ENCODE measurements at regions not wholly inside any gene's neighbourhood (a gene's known extent, or its start where the extent isn't known, plus 50 kb on each side); places are given as distances from the start of the nearest gene placed in this dataset.

DNA sequence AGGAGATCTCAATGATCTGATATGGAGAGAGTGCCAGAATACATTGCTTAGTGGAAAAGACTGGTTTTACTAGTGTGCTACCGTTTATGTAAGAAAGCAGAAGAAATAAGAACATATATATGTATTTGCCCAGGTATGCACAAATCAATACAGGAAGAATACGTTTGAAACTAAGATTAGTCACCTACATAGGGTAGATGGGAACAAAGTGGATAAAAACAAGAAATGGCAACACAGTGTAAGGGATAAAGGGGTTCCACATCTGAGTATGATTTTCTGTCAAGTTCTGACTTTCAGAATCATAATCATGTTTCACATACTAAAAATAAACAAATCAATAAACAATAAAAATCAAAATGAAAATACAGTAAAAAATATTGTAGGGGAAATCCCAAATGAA lies 148.6 kb upstream of the NAMPT start:
- Histone ChIP-seq H3K36me3 (ENCODE audit: control insufficient read depth, insufficient read depth, low read length) (no peaks in the 10 kb centered on the region), H3K27ac (ENCODE audit: insufficient read depth, low read length, poor library complexity, severe bottlenecking) (no peak overlapping the region), H3K9me3 (ENCODE audit: control insufficient read depth in 2 of 2, low read length in 2 of 2) (no peaks in the 10 kb centered on the region), H3K27me3 (ENCODE audit: control insufficient read depth, insufficient read depth, low read length) (peaks cover 3% of the 10 kb centered on the region), H3K4me3 (ENCODE audit: low read depth, low read length) (no peak overlapping the region), H3K4me1 (ENCODE audit: control insufficient read depth, insufficient read depth, low read length, poor library complexity, severe bottlenecking) (no peaks in the 10 kb centered on the region)
- Mint-ChIP-seq H3K27me3 (peaks cover 16% of the 10 kb centered on the region), H3K9me3 (peaks cover 0 to 7% (median 0%) of the 10 kb centered on the region in 7 donors), H3K4me3 (no peak overlapping the region), H3K36me3 (no peaks in the 10 kb centered on the region), H3K4me1 (no peaks in the 10 kb centered on the region), H3K27ac (no peak overlapping the region)
- peak in 1 of 3 donors; percentile 3 for DNase-seq
- no peak for ATAC-seq (ENCODE audit: low read depth in 2 of 2)

DNA sequence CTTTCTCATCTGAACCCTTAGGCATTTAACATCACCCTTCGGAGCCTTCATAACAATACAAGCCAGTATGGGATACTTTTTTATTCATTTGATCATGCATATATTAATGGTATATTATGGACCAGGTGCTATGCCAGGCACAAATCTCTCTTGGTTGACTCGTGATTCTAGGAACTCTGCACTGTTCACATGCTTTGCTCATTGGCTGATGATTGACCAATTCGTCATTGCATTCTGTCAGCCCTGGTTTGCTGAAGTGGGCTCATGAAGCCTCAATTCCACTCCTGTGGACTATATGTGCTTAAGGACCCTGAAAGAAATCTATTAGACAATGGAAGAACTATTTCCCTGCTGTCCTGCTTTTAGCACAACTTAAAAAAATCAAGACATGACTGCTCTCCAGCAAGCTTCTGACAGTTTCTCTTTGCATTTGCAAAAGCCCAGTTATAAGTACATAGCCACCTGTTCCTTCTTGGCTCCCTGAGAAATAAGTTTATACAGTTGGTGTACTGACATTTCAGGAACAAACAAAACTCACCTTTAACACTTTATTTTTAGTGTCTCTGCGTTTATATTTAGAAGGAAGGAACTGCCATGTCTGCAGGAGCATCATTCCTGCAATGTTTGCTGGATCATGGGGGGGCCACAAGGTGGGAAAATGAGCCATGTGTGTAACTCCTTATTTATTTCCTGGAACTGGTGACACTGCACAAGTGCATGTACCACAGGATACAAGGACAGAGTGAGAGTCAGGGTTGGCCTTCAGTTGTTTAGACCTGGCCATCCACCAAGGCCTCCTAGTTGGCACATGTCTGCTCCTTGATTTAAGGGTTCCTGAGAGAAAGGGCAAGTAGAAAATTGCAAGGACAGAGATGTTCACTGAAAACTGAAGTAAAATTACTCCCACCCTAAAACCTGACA lies 146.0 kb upstream of the NAMPT start:
- no peaks in the 10 kb centered on the region for H3K36me3 ChIP-seq (ENCODE audit: control insufficient read depth, insufficient read depth, low read length)
- no peak for DNase-seq
- no peaks in the 10 kb centered on the region for H3K9me3 ChIP-seq (ENCODE audit: control insufficient read depth in 2 of 2, low read length in 2 of 2)
- H3K27me3 ChIP-seq (ENCODE audit: control insufficient read depth, insufficient read depth, low read length) = peaks cover 3% of the 10 kb centered on the region
- Mint-ChIP-seq H3K36me3 (no peaks in the 10 kb centered on the region), H3K4me3 (no peak overlapping the region), H3K27ac (no peak overlapping the region), H3K9me3 (peaks cover 0 to 3% (median 0%) of the 10 kb centered on the region in 7 donors), H3K4me1 (no peaks in the 10 kb centered on the region), H3K27me3 (peaks cover 10% of the 10 kb centered on the region)
- ATAC-seq (ENCODE audit: low read depth in 2 of 2) = no peak
- no peak overlapping the region for H3K4me3 ChIP-seq (ENCODE audit: low read depth, low read length)
- H3K4me1 ChIP-seq (ENCODE audit: control insufficient read depth, insufficient read depth, low read length, poor library complexity, severe bottlenecking) = no peaks in the 10 kb centered on the region
- H3K27ac ChIP-seq (ENCODE audit: insufficient read depth, low read length, poor library complexity, severe bottlenecking) = no peak overlapping the region

DNA sequence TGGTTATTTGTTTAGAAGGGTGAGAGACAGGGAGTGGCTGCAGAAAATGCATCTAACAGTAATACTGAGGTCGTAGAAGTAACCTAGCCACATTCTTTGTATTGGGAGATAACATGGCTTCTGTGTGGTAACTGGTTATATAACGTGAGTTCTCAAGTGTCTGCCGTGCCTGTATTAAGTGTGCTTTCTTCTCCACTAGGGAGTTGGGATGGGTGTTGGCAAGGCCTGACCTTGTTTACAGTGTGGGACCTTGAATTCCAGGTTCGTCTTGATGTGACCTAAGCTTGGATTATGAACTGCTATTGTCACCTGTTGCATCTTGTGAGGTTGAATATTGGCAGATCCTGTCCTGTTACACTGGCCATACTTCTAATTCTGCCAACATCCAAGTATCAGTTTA lies 145.3 kb upstream of the NAMPT start:
- ATAC-seq (ENCODE audit: low read depth in 2 of 2) (no peak), DNase-seq (no peak)
- H3K4me1 ChIP-seq (ENCODE audit: control insufficient read depth, insufficient read depth, low read length, poor library complexity, severe bottlenecking) = peaks cover 6% of the 10 kb centered on the region
- H3K4me3 Mint-ChIP-seq = no peak overlapping the region
- H3K27me3 Mint-ChIP-seq = peaks cover 10% of the 10 kb centered on the region
- no peak overlapping the region for H3K27ac Mint-ChIP-seq
- no peaks in the 10 kb centered on the region for H3K36me3 ChIP-seq (ENCODE audit: control insufficient read depth, insufficient read depth, low read length)
- H3K4me3 ChIP-seq (ENCODE audit: low read depth, low read length) = no peak overlapping the region
- no peaks in the 10 kb centered on the region for H3K36me3 Mint-ChIP-seq
- H3K9me3 Mint-ChIP-seq = peaks cover 0 to under 1% (median 0%) of the 10 kb centered on the region in 7 donors
- H3K4me1 Mint-ChIP-seq = peaks cover under 1 to 5% (median 3%) of the 10 kb centered on the region in 4 donors
- H3K27ac ChIP-seq (ENCODE audit: insufficient read depth, low read length, poor library complexity, severe bottlenecking) = no peak overlapping the region
- H3K27me3 ChIP-seq (ENCODE audit: control insufficient read depth, insufficient read depth, low read length) = peaks cover 3% of the 10 kb centered on the region
- H3K9me3 ChIP-seq (ENCODE audit: control insufficient read depth in 2 of 2, low read length in 2 of 2) = no peaks in the 10 kb centered on the region

DNA sequence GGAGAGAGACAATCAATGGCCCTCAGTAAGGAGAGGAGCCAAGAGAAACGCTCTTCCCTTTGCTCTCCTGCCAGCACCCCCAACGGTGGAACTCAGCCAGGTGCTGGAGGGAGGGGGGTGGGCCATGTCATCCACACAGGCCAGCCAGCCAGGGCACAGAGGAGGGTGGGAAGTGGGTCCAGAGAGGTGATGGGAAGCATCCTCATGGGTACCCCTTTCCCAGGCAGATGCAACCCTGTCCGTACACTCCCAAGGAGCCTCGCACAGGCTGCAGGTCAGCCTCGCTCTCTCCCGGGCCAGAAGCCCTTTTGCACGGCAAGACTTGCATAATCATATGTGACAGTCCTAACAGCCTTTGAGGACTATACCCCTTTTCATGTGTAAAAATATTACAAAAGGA lies 142.0 kb upstream of the NAMPT start:
- no peak for DNase-seq

DNA sequence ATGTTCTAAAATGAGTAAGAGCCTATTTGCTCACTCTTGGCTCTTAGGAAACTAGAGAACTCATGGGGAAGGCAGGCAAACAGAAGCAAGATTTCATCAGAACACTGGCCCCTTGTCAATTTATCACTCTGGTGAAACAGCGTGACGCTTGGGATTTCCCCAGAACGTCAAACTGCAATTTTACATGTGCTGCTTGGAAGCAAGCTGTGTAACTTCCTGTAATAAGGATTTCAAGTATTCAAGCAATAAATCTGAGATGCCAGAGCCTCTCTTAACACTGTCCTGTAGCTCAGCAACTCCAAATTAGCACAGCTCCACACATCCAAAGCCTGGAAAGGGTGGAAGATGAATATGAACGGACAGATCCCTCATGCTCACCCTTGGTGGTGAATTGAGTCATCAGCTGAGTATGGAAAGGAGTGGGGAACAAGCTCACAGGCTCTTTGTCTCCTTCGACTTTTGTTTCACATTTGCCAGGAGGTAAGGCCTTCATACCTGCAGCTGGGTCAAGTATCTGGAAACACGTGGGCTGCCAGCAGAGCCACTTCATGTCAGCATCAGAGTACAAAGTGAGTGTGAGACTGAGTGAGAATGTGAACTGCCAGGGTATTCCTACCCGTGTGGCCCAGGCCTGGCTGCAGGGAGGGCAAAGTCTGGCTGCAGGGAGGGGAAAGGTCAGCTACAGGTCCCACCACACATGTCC lies 140.4 kb upstream of the NAMPT start:
- H3K4me3 ChIP-seq (ENCODE audit: low read depth, low read length) = peak overlapping the region; percentile 23

More for the DNA sequence above, 142.0 kb upstream of the NAMPT start:
- H3K4me1 Mint-ChIP-seq = peaks cover 11 to 16% (median 15%) of the 10 kb centered on the region in 4 donors
- no peak overlapping the region for H3K27ac ChIP-seq (ENCODE audit: insufficient read depth, low read length, poor library complexity, severe bottlenecking)
- no peaks in the 10 kb centered on the region for H3K36me3 Mint-ChIP-seq
- H3K27me3 ChIP-seq (ENCODE audit: control insufficient read depth, insufficient read depth, low read length) = no peaks in the 10 kb centered on the region
- no peaks in the 10 kb centered on the region for H3K9me3 ChIP-seq (ENCODE audit: control insufficient read depth in 2 of 2, low read length in 2 of 2)
- H3K27ac Mint-ChIP-seq = no peak overlapping the region
- no peaks in the 10 kb centered on the region for H3K9me3 Mint-ChIP-seq
- no peak overlapping the region for H3K4me3 ChIP-seq (ENCODE audit: low read depth, low read length)
- no peak for ATAC-seq (ENCODE audit: low read depth in 2 of 2)
- H3K27me3 Mint-ChIP-seq = no peaks in the 10 kb centered on the region
- no peak overlapping the region for H3K4me3 Mint-ChIP-seq
- no peaks in the 10 kb centered on the region for H3K36me3 ChIP-seq (ENCODE audit: control insufficient read depth, insufficient read depth, low read length)
- H3K4me1 ChIP-seq (ENCODE audit: control insufficient read depth, insufficient read depth, low read length, poor library complexity, severe bottlenecking) = peaks cover 12% of the 10 kb centered on the region

DNA sequence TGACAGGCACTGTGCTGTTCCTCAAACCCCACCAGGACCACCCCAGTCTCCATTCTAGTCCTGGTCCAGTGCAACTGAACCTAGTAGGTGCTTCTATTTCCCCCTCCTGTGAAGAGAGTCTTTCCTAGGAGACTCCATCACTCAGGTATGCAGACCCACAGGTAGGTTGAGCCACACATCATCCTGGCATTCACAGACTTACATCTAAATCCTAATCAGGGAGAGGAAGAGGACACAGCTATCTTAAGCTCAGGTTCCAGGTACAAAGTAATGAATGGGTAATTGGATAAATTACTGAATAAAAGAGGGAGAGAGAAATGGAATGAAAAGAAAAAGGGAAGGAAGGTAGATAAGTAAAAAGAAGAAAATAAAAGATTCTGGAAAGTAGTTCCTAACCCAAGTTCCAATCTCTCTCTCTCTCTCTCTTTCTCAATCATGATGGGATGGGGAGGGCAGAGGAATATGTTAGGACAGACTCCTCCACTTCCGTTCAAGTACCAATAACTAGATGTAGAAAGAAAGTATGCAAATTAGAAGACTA lies 139.8 kb upstream of the NAMPT start:
- Histone ChIP-seq H3K4me3 (ENCODE audit: low read depth, low read length) (peak overlapping the region; percentile 23), H3K36me3 (ENCODE audit: control insufficient read depth, insufficient read depth, low read length) (no peaks in the 10 kb centered on the region), H3K27me3 (ENCODE audit: control insufficient read depth, insufficient read depth, low read length) (no peaks in the 10 kb centered on the region), H3K4me1 (ENCODE audit: control insufficient read depth, insufficient read depth, low read length, poor library complexity, severe bottlenecking) (peaks cover 12% of the 10 kb centered on the region), H3K9me3 (ENCODE audit: control insufficient read depth in 2 of 2, low read length in 2 of 2) (no peaks in the 10 kb centered on the region), H3K27ac (ENCODE audit: insufficient read depth, low read length, poor library complexity, severe bottlenecking) (no peak overlapping the region)
- H3K9me3 Mint-ChIP-seq = no peaks in the 10 kb centered on the region
- peak overlapping the region; percentile 8 to 77 (median 76) for H3K27ac Mint-ChIP-seq
- DNase-seq (no peak), ATAC-seq (ENCODE audit: low read depth in 2 of 2) (no peak)
- H3K27me3 Mint-ChIP-seq = no peaks in the 10 kb centered on the region
- H3K4me3 Mint-ChIP-seq = no peak overlapping the region
- H3K4me1 Mint-ChIP-seq = peaks cover 11 to 16% (median 15%) of the 10 kb centered on the region in 4 donors
- H3K36me3 Mint-ChIP-seq = no peaks in the 10 kb centered on the region

More for the DNA sequence above, 140.4 kb upstream of the NAMPT start:
- Mint-ChIP-seq H3K27me3 (no peaks in the 10 kb centered on the region), H3K4me3 (no peak overlapping the region), H3K4me1 (peaks cover 11 to 16% (median 15%) of the 10 kb centered on the region in 4 donors), H3K9me3 (no peaks in the 10 kb centered on the region), H3K36me3 (no peaks in the 10 kb centered on the region), H3K27ac (peak overlapping the region; percentile 8 to 77 (median 29))
- H3K4me1 ChIP-seq (ENCODE audit: control insufficient read depth, insufficient read depth, low read length, poor library complexity, severe bottlenecking) = peaks cover 12% of the 10 kb centered on the region
- no peaks in the 10 kb centered on the region for H3K27me3 ChIP-seq (ENCODE audit: control insufficient read depth, insufficient read depth, low read length)
- H3K27ac ChIP-seq (ENCODE audit: insufficient read depth, low read length, poor library complexity, severe bottlenecking) = no peak overlapping the region
- no peaks in the 10 kb centered on the region for H3K9me3 ChIP-seq (ENCODE audit: control insufficient read depth in 2 of 2, low read length in 2 of 2)
- ATAC-seq (ENCODE audit: low read depth in 2 of 2) = peak; percentile 48 to 58
- no peaks in the 10 kb centered on the region for H3K36me3 ChIP-seq (ENCODE audit: control insufficient read depth, insufficient read depth, low read length)
- peak; percentile 9 to 59 (median 21) for DNase-seq

DNA sequence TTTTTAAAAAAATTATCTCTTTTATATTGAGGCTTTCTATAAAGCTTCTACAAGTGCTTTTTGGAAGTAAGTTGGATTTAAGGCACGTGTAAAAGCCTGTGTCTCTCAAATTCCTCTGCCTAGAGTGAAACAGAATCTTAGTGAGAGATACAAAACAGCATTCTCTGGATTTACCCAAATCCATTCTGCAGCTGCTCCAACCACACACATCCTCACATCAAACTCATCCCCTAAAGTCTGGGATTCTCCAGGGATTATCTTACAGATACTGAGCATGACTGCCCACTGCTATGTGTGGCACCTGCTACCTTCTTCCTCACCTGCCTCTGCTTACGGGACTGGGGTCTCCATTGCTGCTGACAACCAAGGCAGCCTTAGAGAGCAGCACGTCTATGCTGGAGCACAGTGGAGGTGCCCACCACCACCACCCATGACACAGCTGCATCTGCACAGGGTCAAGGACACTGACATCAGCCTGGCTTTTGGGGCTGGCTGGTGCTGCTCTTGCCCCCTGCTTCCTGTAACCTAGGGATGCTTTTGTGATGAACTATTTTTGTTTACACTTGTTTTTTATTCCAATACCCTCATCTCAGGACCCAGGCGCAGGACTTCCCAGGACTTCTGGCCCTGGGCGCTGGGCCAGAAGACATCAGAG lies 139.2 kb upstream of the NAMPT start:
- no peaks in the 10 kb centered on the region for H3K36me3 Mint-ChIP-seq
- no peak overlapping the region for H3K4me3 ChIP-seq (ENCODE audit: low read depth, low read length)
- peaks cover 12% of the 10 kb centered on the region for H3K4me1 ChIP-seq (ENCODE audit: control insufficient read depth, insufficient read depth, low read length, poor library complexity, severe bottlenecking)
- no peaks in the 10 kb centered on the region for H3K36me3 ChIP-seq (ENCODE audit: control insufficient read depth, insufficient read depth, low read length)
- H3K27ac Mint-ChIP-seq = peak overlapping the region in 2 of 3 donors; percentile 76 to 77
- DNase-seq = no peak
- no peaks in the 10 kb centered on the region for H3K9me3 ChIP-seq (ENCODE audit: control insufficient read depth in 2 of 2, low read length in 2 of 2)
- no peaks in the 10 kb centered on the region for H3K27me3 Mint-ChIP-seq
- no peak overlapping the region for H3K27ac ChIP-seq (ENCODE audit: insufficient read depth, low read length, poor library complexity, severe bottlenecking)
- no peaks in the 10 kb centered on the region for H3K27me3 ChIP-seq (ENCODE audit: control insufficient read depth, insufficient read depth, low read length)
- ATAC-seq (ENCODE audit: low read depth in 2 of 2) = no peak
- H3K4me1 Mint-ChIP-seq = peaks cover 11 to 16% (median 15%) of the 10 kb centered on the region in 4 donors
- no peaks in the 10 kb centered on the region for H3K9me3 Mint-ChIP-seq
- H3K4me3 Mint-ChIP-seq = no peak overlapping the region
